PC-3 (cell line): ENCODE measurements at regions not wholly inside any gene's neighbourhood (a gene's known extent, or its start where the extent isn't known, plus 50 kb on each side); places are given as distances from the start of the nearest gene placed in this dataset.

Experiments
- EZH2 ChIP-seq: fragments of 300-600 bp; sonication (generic); IDR thresholded peaks from one replicate; pipeline ENCODE4 v1.6.1; 2017; ENCODE audit warnings: antibody characterized with exemption, mild to moderate bottlenecking, low read length; ENCODE audit not compliant: unreplicated experiment
- EZH2phosphoT487 ChIP-seq: fragments of 300-600 bp; sonication (generic); IDR thresholded peaks from 2 replicates; pipeline ENCODE4 v1.6.1; 2018; ENCODE audit warnings: mild to moderate bottlenecking, antibody characterized with exemption, low read length, borderline replicate concordance
- TF ChIP-seq, protein P1 (sequence below): fragments of 300-600 bp; sonication (generic); conservative IDR thresholded peaks from 2 replicates; pipeline ENCODE4 v1.5.1; 2017; ENCODE audit warnings: antibody characterized with exemption, low read depth, mild to moderate bottlenecking, low read length

GRCh38 chr3:168973206-168973605 lies 690.3 kb downstream of the MECOM start:
- TF ChIP-seq, protein P1, sequence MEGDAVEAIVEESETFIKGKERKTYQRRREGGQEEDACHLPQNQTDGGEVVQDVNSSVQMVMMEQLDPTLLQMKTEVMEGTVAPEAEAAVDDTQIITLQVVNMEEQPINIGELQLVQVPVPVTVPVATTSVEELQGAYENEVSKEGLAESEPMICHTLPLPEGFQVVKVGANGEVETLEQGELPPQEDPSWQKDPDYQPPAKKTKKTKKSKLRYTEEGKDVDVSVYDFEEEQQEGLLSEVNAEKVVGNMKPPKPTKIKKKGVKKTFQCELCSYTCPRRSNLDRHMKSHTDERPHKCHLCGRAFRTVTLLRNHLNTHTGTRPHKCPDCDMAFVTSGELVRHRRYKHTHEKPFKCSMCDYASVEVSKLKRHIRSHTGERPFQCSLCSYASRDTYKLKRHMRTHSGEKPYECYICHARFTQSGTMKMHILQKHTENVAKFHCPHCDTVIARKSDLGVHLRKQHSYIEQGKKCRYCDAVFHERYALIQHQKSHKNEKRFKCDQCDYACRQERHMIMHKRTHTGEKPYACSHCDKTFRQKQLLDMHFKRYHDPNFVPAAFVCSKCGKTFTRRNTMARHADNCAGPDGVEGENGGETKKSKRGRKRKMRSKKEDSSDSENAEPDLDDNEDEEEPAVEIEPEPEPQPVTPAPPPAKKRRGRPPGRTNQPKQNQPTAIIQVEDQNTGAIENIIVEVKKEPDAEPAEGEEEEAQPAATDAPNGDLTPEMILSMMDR, result no peak
- no peak for TF ChIP-seq EZH2
- no peak for TF ChIP-seq EZH2phosphoT487
